ENCODE measurements at regions not wholly inside any gene's neighbourhood (a gene's known extent, or its start where the extent isn't known, plus 50 kb on each side); places are given as distances from the start of the nearest gene placed in this dataset.
"Not testable (repeated sequence)": the region's sequence is repeated elsewhere in the genome, so short reads cannot be mapped to it uniquely, and the experiment has no call there.

- H3K27me3 ChIP-seq: no peaks in the 10 kb centered on the region
- TF ChIP-seq Cebpa-rat (IDR thresholded peaks at IDR 0.05): no peak
- H3K27ac ChIP-seq: no peak overlapping the region
- H3K9ac ChIP-seq: no peak overlapping the region
- H3K4me2 ChIP-seq: no peak overlapping the region
- H3K36me3 ChIP-seq: no peaks in the 10 kb centered on the region
- H4K20me1 ChIP-seq: no peaks in the 10 kb centered on the region
- no peaks in the 10 kb centered on the region for H3K9me3 ChIP-seq
- H3K4me1 ChIP-seq: no peaks in the 10 kb centered on the region
- H3K4me3 ChIP-seq: no peak overlapping the region
Measured at GRCh38 chr18:42545825-42546224, 569.7 kb downstream of the RIT2 start.

DNA sequence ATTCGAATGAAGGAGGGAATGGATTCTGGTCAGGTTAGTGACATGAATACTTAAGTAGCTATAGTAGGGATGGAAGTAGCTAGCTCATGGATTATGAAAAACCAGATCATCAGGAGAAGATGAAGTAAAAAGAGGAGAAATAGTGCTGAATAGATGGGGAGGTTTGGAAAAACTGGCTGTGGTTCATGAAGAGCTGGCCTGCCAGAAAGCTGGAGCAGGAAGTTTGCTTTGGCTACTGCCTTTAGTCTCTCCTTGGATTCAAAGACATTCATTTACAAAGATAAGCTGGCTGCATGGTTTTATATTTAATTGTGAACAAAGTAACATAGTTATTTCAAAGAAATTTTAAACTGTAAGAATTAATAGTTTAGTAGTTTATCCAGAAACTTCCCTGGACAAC, 567.0 kb downstream of the RIT2 start:
- Histone ChIP-seq H3K36me3 (no peaks in the 10 kb centered on the region), H3K4me1 (no peaks in the 10 kb centered on the region), H3K27ac (no peak overlapping the region), H4K20me1 (no peaks in the 10 kb centered on the region), H3K27me3 (no peaks in the 10 kb centered on the region), H3K4me2 (no peak overlapping the region), H3K9ac (no peak overlapping the region), H3K4me3 (no peak overlapping the region), H3K9me3 (no peaks in the 10 kb centered on the region)
- no peak for TF ChIP-seq Cebpa-rat (IDR thresholded peaks at IDR 0.05)

DNA sequence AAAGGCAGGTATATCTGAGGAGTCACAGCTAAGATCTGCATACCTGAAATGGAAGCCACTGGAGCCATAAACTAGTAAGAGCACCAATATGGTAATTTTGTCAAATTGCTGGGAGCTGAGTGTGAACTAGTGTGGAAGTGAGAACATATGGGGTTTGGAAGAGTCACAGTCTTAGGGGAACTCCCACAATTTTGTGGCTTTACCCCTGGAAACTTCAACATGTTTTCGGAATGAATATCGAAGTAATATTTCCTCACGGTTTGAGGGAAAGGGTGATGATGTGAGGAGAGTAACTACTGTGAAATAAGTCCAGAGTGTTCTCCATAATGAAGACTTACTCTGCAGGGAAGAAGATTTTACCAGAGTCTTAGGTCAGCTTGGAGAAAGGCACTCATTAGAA, 565.9 kb downstream of the RIT2 start:
- TF ChIP-seq Cebpa-rat (IDR thresholded peaks at IDR 0.05): no peak
- Histone ChIP-seq H3K4me2 (no peak overlapping the region), H3K36me3 (no peaks in the 10 kb centered on the region), H3K27ac (no peak overlapping the region), H3K9ac (no peak overlapping the region), H3K4me1 (no peaks in the 10 kb centered on the region), H4K20me1 (no peaks in the 10 kb centered on the region), H3K4me3 (no peak overlapping the region), H3K27me3 (no peaks in the 10 kb centered on the region), H3K9me3 (no peaks in the 10 kb centered on the region)

DNA sequence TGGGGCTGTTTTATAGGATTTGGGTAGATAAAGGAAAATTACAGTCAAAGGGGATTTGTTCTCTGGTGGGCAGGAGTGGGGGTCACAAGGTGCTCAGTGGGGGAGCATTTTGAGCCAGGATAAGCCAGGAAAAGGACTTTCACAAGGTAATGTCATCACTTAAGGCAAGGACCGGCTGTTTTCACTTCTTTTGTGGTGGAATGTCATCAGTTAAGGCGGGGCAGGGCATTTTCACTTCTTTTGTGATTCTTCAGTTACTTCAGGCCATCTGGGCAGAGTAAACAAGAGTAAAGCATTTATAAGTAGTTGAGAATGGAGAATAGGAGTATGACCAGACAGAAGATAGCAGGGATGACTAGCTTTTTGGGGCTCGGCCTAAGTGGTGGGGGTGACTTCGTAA, 562.9 kb downstream of the RIT2 start:
- H3K36me3 ChIP-seq, H4K20me1 ChIP-seq, H3K4me3 ChIP-seq, H3K9me3 ChIP-seq, H3K4me2 ChIP-seq, H3K27ac ChIP-seq, H3K4me1 ChIP-seq, H3K9ac ChIP-seq, H3K27me3 ChIP-seq: not testable (repeated sequence)

DNA sequence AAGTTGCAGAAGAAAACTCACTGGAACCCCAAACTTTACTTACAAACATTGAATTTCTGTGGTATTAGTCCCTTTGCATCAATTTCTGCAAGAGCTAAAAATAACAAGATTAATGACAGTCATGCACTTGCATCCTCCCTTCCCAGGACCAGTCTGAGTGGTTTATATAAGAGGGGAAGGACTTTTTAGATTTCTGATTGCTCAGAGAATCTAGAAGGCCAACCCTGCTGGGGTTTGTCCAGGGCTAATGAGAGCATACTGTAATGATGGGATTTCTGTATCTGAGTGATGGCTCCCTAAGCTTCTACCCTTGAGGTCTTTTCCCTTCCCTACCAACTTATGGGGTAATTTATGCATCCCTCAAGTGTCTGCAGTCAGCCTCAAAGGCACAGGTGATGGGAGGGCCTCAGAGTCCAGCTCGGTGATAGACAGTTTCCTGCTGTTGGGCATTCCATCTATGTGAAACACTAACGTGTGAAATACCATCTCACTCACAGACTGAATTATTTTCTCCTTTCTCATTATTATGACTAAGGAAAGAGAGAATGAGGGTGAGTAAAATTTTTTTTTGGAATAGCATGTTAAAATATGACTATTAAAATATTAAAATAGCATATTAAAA, 556.3 kb downstream of the RIT2 start:
- H3K9ac ChIP-seq: no peak overlapping the region
- no peaks in the 10 kb centered on the region for H4K20me1 ChIP-seq
- H3K27me3 ChIP-seq: no peaks in the 10 kb centered on the region
- no peak overlapping the region for H3K4me2 ChIP-seq
- no peak for TF ChIP-seq Cebpa-rat (IDR thresholded peaks at IDR 0.05)
- H3K36me3 ChIP-seq: no peaks in the 10 kb centered on the region
- H3K9me3 ChIP-seq: no peaks in the 10 kb centered on the region
- no peaks in the 10 kb centered on the region for H3K4me1 ChIP-seq
- no peak overlapping the region for H3K4me3 ChIP-seq
- H3K27ac ChIP-seq: no peak overlapping the region

GRCh38 chr18:42561521-42561920, 554.0 kb downstream of the RIT2 start:
- no peak overlapping the region for H3K9ac ChIP-seq
- no peaks in the 10 kb centered on the region for H3K36me3 ChIP-seq
- H3K4me3 ChIP-seq: no peak overlapping the region
- no peak for TF ChIP-seq Cebpa-rat (IDR thresholded peaks at IDR 0.05)
- H3K27ac ChIP-seq: no peak overlapping the region
- no peaks in the 10 kb centered on the region for H3K27me3 ChIP-seq
- H3K9me3 ChIP-seq: no peaks in the 10 kb centered on the region
- H4K20me1 ChIP-seq: no peaks in the 10 kb centered on the region
- H3K4me1 ChIP-seq: no peaks in the 10 kb centered on the region
- no peak overlapping the region for H3K4me2 ChIP-seq

GRCh38 chr18:42563995-42564394, 551.5 kb downstream of the RIT2 start:
- H4K20me1 ChIP-seq: no peaks in the 10 kb centered on the region
- no peaks in the 10 kb centered on the region for H3K4me1 ChIP-seq
- no peak overlapping the region for H3K4me2 ChIP-seq
- H3K9ac ChIP-seq: no peak overlapping the region
- H3K9me3 ChIP-seq: no peaks in the 10 kb centered on the region
- H3K27ac ChIP-seq: no peak overlapping the region
- H3K27me3 ChIP-seq: no peaks in the 10 kb centered on the region
- H3K36me3 ChIP-seq: no peaks in the 10 kb centered on the region
- no peak overlapping the region for H3K4me3 ChIP-seq
- no peak for TF ChIP-seq Cebpa-rat (IDR thresholded peaks at IDR 0.05)

DNA sequence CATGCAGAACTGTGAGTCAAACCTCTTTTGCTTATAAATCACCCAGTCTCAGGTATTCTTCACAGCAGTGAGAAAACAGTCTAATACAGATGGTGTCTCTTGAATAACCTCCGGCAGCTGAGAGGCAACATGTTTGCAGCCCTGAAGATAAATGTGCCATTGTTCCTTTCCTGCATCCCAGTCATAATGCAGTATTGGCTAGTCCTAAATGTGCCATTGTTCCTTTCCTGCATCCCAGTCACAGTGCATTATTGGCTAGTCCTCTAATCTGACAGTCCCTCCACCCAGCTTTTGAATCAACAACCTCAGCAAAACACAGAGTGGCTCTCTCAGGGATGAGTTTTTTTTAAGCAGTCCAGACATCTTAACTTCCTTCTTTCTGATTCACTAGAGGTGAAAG, 550.7 kb downstream of the RIT2 start:
- Histone ChIP-seq H3K4me2 (no peak overlapping the region), H3K27ac (no peak overlapping the region), H3K4me1 (no peaks in the 10 kb centered on the region), H3K27me3 (no peaks in the 10 kb centered on the region), H3K36me3 (no peaks in the 10 kb centered on the region), H3K9me3 (no peaks in the 10 kb centered on the region), H4K20me1 (no peaks in the 10 kb centered on the region), H3K9ac (no peak overlapping the region), H3K4me3 (no peak overlapping the region)
- TF ChIP-seq Cebpa-rat (IDR thresholded peaks at IDR 0.05): no peak

DNA sequence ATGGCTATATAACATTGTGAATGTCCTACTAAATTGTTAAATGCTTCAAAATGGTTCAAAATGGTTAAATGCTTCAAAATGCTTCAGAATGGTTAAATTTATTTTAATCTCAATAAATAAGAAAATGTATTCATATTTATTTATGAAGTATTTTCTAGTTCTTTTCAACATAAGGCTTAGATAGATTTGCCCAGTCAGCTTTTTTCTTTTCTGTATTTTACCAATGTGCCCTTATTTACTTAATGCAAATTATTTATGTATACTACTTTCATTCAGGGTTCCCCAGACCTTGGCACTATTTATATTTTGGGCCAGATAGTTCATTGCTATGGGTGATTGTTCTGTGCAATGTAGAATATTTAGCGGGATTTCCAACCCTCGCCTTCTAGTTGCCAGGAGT, 546.7 kb downstream of the RIT2 start:
- H3K4me3 ChIP-seq: no peak overlapping the region
- H3K27ac ChIP-seq: no peak overlapping the region
- H3K4me1 ChIP-seq: no peaks in the 10 kb centered on the region
- no peaks in the 10 kb centered on the region for H4K20me1 ChIP-seq
- H3K9ac ChIP-seq: no peak overlapping the region
- no peaks in the 10 kb centered on the region for H3K36me3 ChIP-seq
- no peaks in the 10 kb centered on the region for H3K27me3 ChIP-seq
- no peaks in the 10 kb centered on the region for H3K9me3 ChIP-seq
- no peak for TF ChIP-seq Cebpa-rat (IDR thresholded peaks at IDR 0.05)
- no peak overlapping the region for H3K4me2 ChIP-seq

- TF ChIP-seq Cebpa-rat (IDR thresholded peaks at IDR 0.05): no peak
- Histone ChIP-seq H3K27me3 (no peaks in the 10 kb centered on the region), H3K9ac (no peak overlapping the region), H3K9me3 (no peaks in the 10 kb centered on the region), H3K4me2 (no peak overlapping the region), H3K36me3 (no peaks in the 10 kb centered on the region), H4K20me1 (no peaks in the 10 kb centered on the region), H3K27ac (no peak overlapping the region), H3K4me1 (no peaks in the 10 kb centered on the region), H3K4me3 (no peak overlapping the region)
Measured at GRCh38 chr18:42574871-42575270, 540.6 kb downstream of the RIT2 start.

DNA sequence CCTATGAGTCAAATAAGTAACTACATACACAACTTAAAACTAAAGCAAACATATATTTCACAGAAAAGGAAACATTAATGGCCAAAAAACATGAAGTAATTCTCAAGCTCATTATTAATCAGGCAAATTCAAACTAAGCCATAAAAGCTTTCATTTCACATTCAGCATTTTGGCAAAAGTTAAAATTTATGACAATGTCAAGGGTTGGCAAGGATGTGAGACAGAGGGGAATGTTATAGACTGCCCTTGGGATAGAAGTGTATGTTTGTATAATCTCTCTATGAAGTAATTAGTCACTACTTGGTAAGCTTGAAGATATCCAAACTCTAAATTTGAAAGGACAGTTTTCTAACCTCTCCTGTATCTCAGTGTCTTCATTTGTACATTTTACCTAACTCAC, 539.4 kb downstream of the RIT2 start:
- no peaks in the 10 kb centered on the region for H3K4me1 ChIP-seq
- no peak overlapping the region for H3K4me2 ChIP-seq
- H3K9ac ChIP-seq: no peak overlapping the region
- H3K36me3 ChIP-seq: no peaks in the 10 kb centered on the region
- H3K27ac ChIP-seq: no peak overlapping the region
- H4K20me1 ChIP-seq: no peaks in the 10 kb centered on the region
- H3K4me3 ChIP-seq: no peak overlapping the region
- H3K9me3 ChIP-seq: no peaks in the 10 kb centered on the region
- no peak for TF ChIP-seq Cebpa-rat (IDR thresholded peaks at IDR 0.05)
- H3K27me3 ChIP-seq: no peaks in the 10 kb centered on the region
